Adipocyte (in vitro differentiated cells): ENCODE measurements at regions not wholly inside any gene's neighbourhood (a gene's known extent, or its start where the extent isn't known, plus 50 kb on each side); places are given as distances from the start of the nearest gene placed in this dataset.

Experiments used
- DNase-seq: peaks from one replicate; pipeline ENCODE4 v3.0.0-alpha.2; 2015; ENCODE audit warnings: low read depth
- H3K27me3 ChIP-seq: replicated peaks from 2 replicates; pipeline ENCODE4 v1.7.0; 2013; ENCODE audit warnings: mild to moderate bottlenecking, low read length, moderate library complexity; ENCODE audit not compliant: control insufficient read depth, insufficient read depth
- H3K36me3 ChIP-seq: 2 replicates; pipeline ENCODE4 v1.7.0; 2013; ENCODE audit warnings: low read length, mild to moderate bottlenecking, moderate library complexity; ENCODE audit not compliant: control insufficient read depth, insufficient read depth, severe bottlenecking
- H3K4me1 ChIP-seq: 2 replicates; pipeline ENCODE4 v1.7.0; 2013; ENCODE audit warnings: mild to moderate bottlenecking, low read length, moderate library complexity; ENCODE audit not compliant: control insufficient read depth, insufficient read depth
- H3K4me3 ChIP-seq: 2 replicates; pipeline ENCODE4 v1.7.0; 2013; ENCODE audit warnings: mild to moderate bottlenecking, low read length, moderate library complexity
- H3K9ac ChIP-seq: 2 replicates; pipeline ENCODE4 v1.7.0; 2013; ENCODE audit warnings: mild to moderate bottlenecking, low read length, moderate library complexity
- H3K9me3 ChIP-seq: 2 replicates; pipeline ENCODE4 v1.7.0; 2013; ENCODE audit warnings: mild to moderate bottlenecking, low read length, moderate library complexity; ENCODE audit not compliant: control insufficient read depth

DNA sequence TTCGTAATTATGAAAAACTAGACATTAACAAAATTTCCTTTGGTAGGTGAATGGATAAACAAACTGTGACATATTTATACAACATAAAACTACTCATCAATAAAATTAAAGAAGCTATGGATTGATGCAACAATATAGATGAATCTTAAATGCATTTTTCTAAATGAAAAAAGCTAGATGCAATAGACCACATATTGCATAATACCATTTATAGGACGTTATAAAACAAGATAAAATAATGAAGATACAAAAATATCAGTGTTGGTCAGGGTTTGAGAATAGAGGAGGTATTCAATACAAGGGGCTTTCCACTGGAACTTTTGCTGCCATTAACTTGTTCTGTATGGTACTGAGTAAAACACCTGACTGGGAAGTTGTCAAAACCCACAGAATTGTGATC, 314.4 kb downstream of the GRB14 start:
- Histone ChIP-seq H3K27me3 (no peaks in the 10 kb centered on the region), H3K36me3 (no peaks in the 10 kb centered on the region), H3K4me3 (no peak overlapping the region), H3K9me3 (no peaks in the 10 kb centered on the region), H3K9ac (no peak overlapping the region), H3K4me1 (no peaks in the 10 kb centered on the region)
- no peak for DNase-seq

DNA sequence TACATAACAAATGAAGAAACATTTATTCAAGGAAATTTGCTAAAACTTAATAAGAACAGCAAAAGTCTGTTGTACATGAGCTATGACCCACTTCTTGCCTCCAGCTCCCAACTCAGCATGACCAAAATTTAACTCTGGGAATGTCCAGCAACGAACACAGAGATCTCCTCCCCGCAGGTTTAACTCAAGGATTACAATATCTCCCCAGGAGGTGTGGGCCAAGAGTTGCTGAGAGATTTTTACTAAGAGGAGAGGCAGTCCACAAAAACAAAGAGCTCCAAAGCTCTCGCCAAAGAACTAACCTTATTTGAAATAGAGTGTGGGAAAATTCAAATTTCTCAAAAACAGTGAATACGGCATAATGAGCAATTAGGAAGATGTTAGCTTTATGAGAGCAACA, 318.5 kb downstream of the GRB14 start:
- no peaks in the 10 kb centered on the region for H3K4me1 ChIP-seq

DNA sequence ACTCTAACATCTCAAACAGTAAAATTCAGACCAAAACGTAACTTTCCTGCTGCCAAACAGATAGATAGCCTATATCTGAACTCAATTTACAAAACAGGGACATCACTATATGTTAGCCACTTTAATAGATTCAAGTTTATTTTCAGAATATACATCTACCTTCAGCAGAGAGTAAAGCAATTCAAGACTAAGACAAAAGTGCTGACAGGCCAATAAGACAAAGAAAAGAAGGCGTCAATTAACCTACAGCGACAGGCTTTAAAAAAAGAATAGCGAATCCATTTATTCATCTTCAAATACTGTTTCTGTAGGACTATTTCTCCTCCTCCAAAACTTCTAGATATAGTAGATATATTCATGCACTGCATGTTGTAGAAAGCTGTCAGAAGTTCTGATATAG, 333.0 kb downstream of the GRB14 start:
- Histone ChIP-seq H3K9ac (no peak overlapping the region), H3K9me3 (no peaks in the 10 kb centered on the region), H3K36me3 (no peaks in the 10 kb centered on the region)

More for the DNA sequence above, 318.5 kb downstream of the GRB14 start:
- Histone ChIP-seq H3K36me3 (no peaks in the 10 kb centered on the region), H3K4me3 (no peak overlapping the region), H3K9ac (no peak overlapping the region), H3K9me3 (no peaks in the 10 kb centered on the region), H3K27me3 (no peaks in the 10 kb centered on the region)
- no peak for DNase-seq

DNA sequence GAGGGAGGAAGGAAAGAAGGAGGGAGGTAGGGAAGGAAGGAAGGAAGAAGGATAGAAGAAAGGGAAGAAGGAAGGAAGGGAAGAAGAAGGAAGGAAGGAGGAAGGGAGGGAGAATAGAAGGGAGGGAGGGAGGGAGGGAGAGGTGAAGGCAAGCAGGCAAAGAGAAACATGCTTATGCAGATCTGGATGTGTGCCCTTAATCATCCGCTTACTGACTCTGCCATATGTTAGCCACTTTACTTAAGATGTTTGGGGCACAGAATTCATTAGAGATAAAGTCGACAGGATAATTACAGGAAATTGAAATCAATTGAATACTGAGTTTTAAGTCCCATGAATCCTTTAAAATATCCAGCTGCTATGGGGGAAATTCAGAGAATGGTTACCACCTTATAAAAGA, 334.2 kb downstream of the GRB14 start:
- Histone ChIP-seq H3K36me3 (no peaks in the 10 kb centered on the region), H3K27me3 (no peaks in the 10 kb centered on the region), H3K9me3 (no peaks in the 10 kb centered on the region), H3K4me1 (no peaks in the 10 kb centered on the region), H3K4me3 (no peak overlapping the region), H3K9ac (no peak overlapping the region)
- DNase-seq, result no peak

More for the DNA sequence above, 333.0 kb downstream of the GRB14 start:
- Histone ChIP-seq H3K27me3 (no peaks in the 10 kb centered on the region), H3K4me1 (no peaks in the 10 kb centered on the region), H3K4me3 (no peak overlapping the region)
- DNase-seq, result no peak

DNA sequence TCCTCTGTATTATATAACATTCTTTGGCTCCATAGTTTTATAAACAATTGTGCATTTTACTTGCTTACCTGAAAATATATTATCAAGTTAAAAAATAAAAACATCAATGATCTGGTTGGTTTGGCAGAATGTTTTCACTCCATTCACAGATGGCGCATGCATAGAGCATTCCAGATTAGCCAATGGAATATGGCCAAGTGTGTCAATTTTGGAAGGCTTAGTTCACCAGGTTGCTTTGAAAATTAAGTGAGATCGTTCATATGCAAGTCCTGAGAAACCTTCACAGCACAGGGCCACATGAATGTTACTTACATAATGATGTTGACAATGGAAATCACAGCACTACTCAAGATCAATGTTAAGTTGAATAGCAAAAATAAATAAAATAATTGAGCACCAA, 335.7 kb downstream of the GRB14 start:
- no peaks in the 10 kb centered on the region for H3K27me3 ChIP-seq
- no peaks in the 10 kb centered on the region for H3K36me3 ChIP-seq
- DNase-seq, result no peak
- H3K4me1 ChIP-seq, result no peaks in the 10 kb centered on the region
- H3K9me3 ChIP-seq, result no peaks in the 10 kb centered on the region
- H3K9ac ChIP-seq, result no peak overlapping the region
- no peak overlapping the region for H3K4me3 ChIP-seq

DNA sequence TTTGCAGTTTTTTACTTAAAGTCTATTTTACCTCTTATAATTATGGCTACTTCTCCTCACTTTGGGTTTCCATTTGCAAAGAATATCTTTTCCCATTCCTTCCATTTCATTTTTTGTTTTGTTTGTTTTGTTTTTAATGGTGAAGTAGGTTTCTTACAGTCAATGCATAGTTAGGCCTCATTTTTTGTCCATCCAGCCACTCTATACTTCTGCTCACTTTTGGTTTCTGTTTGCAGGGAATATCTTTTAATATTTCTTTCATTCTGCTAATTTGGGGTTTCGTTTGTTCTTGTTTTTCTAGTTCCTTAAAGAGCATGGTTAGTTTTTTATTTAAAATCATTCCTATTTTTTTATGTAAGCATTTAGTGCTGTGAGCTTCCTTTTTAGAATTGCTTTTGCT, 339.4 kb downstream of the GRB14 start:
- H3K4me3 ChIP-seq, result no peak overlapping the region
- H3K36me3 ChIP-seq, result no peaks in the 10 kb centered on the region
- peaks cover 7% of the 10 kb centered on the region for H3K9me3 ChIP-seq
- DNase-seq, result no peak
- H3K4me1 ChIP-seq, result no peaks in the 10 kb centered on the region
- no peaks in the 10 kb centered on the region for H3K27me3 ChIP-seq
- H3K9ac ChIP-seq, result no peak overlapping the region

DNA sequence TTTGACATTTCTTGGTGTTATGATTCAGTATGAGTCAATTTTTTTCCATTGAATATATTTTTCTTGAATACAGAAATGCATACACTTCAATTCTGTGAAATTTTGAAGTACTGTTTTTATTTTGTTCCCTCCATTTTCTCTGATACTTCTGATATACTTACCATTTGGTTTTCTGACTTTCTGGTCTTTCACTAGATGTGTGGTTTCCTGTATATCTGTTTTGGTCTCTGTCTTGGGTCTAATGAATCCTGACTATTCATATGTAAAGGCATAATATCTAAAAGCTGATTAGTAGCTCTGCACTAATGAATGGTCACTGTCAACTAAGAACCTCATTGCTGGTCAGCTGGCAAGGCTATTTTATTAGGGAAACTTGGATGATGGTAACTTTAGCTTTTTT, 345.6 kb downstream of the GRB14 start:
- Histone ChIP-seq H3K4me3 (no peak overlapping the region), H3K9ac (no peak overlapping the region), H3K27me3 (no peaks in the 10 kb centered on the region), H3K36me3 (no peaks in the 10 kb centered on the region), H3K4me1 (no peaks in the 10 kb centered on the region), H3K9me3 (peaks cover 7% of the 10 kb centered on the region)
- no peak for DNase-seq

DNA sequence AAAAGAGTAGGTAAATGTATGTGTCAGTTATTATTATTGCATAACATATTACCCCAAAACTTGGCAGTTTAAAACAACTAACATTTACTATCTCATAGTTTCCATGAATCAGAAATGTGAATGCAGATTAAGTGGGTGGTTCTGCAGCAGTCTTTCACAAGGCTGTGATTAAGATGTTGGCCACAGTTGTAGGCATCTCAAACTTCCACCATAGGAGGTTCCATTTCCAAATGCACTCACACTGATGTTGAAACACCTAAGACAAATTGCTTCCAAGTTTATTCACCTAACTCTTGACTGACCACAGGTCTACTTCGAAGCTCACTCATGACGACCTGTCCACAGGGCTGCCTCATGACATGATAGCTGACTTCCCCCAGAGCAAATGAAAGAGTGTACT, 360.8 kb downstream of the GRB14 start:
- H3K4me1 ChIP-seq, result peaks cover 2% of the 10 kb centered on the region
- H3K9ac ChIP-seq, result no peak overlapping the region
- peak; percentile 53 for DNase-seq
- no peaks in the 10 kb centered on the region for H3K9me3 ChIP-seq
- no peak overlapping the region for H3K4me3 ChIP-seq
- H3K36me3 ChIP-seq, result no peaks in the 10 kb centered on the region
- H3K27me3 ChIP-seq, result no peaks in the 10 kb centered on the region

DNA sequence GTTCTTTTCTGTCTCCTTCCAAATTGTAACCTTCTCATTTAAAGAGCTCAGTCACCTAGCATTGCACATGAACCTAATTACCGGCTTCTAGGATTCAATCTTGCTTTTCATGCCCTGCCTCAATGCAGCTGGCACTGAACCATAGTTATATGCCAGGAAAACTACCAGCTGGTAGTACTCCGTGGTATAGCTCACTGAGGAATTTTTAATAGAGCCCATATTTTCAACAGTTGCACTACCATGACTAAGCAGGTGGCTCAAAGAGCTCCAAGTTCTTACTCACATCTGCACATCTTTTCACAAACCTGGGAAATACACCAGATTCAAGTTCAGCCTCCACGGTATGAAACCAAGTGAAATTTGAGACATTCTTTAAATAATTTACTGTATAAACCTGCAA, 363.5 kb downstream of the GRB14 start:
- no peak overlapping the region for H3K4me3 ChIP-seq
- no peaks in the 10 kb centered on the region for H3K9me3 ChIP-seq
- H3K9ac ChIP-seq, result no peak overlapping the region
- peaks cover 2% of the 10 kb centered on the region for H3K4me1 ChIP-seq
- DNase-seq, result peak; percentile 44
- no peaks in the 10 kb centered on the region for H3K36me3 ChIP-seq
- no peaks in the 10 kb centered on the region for H3K27me3 ChIP-seq

DNA sequence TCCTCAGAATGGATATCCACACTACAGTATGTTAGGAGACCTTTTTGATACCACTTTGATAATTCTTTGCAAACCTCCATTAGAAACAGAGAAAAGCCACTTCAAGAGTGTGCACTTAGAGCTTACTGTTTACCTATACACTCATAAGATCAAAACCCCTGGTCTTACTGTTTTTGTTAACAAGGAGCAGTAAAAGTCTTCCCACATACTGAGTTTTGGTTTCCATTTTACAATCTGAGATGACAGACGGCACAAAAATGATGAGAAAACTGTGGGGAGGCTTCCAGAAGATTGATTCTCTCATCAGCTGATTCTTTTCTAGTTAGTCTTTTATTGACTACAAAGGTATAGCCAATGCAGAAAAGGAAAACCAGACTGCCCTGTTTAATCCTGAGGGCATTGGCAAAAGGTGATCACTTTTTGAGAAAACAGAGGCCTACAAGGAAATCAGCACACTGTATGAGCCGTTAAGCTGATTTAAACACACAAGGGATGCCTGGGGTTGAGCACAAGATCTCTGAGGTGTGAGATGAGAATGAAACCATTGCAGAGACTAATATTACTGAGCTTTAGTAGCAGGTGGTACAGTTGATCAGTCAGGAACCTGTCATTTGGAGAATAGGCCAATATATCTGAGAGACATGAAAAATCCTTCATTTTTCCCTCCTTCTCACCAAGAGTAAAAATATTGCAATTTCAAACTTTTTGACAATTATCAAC, 368.6 kb downstream of the GRB14 start:
- no peaks in the 10 kb centered on the region for H3K4me1 ChIP-seq
- H3K9ac ChIP-seq, result no peak overlapping the region
- no peak overlapping the region for H3K4me3 ChIP-seq
- DNase-seq, result no peak
- H3K36me3 ChIP-seq, result no peaks in the 10 kb centered on the region
- H3K9me3 ChIP-seq, result no peaks in the 10 kb centered on the region
- no peaks in the 10 kb centered on the region for H3K27me3 ChIP-seq

DNA sequence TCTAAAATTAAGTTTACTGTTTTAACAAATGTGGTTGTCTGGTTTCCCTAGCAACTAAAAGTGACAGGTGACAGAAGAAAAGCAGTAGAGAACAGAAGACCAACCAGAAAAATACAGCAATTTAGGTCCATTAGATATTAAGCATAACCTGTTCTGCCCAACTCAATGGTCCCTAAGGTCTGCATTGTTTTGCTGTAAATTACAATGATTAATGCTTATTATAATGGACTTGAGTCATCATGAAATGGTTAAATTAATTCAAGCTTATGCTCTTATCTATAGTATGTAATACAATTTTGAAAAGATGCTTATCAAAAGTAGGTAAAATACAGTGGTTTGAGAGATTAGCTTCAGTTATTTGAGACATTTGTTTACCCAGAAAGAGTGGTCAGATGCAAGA, 378.0 kb downstream of the GRB14 start:
- Histone ChIP-seq H3K27me3 (no peaks in the 10 kb centered on the region), H3K4me3 (no peak overlapping the region), H3K9me3 (no peaks in the 10 kb centered on the region), H3K36me3 (no peaks in the 10 kb centered on the region), H3K9ac (no peak overlapping the region), H3K4me1 (no peaks in the 10 kb centered on the region)
- DNase-seq, result no peak

DNA sequence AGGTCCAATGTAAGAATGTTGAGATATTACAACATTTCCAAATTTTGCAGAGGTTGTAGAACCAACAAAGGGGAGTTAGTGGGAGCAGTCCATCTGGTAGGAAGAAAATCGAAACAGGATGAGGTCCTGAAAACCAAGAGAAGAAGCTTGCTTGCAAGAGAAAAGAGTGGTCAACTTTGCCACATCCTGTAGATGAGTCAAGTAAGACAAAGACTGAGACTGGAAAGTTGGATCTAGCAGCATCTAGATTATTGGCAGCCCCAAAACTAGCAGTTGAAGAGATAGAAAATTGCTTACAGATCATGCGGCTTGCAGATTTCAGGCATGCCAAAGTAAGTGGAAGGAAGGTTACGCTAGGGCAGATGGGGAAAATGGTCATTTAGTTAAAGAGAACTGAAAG, 378.9 kb downstream of the GRB14 start:
- Histone ChIP-seq H3K4me3 (no peak overlapping the region), H3K36me3 (no peaks in the 10 kb centered on the region), H3K27me3 (no peaks in the 10 kb centered on the region), H3K4me1 (no peaks in the 10 kb centered on the region), H3K9me3 (no peaks in the 10 kb centered on the region), H3K9ac (no peak overlapping the region)
- no peak for DNase-seq
